ENCODE measurements at regions not wholly inside any gene's neighbourhood (a gene's known extent, or its start where the extent isn't known, plus 50 kb on each side); places are given as distances from the start of the nearest gene placed in this dataset.

DNA sequence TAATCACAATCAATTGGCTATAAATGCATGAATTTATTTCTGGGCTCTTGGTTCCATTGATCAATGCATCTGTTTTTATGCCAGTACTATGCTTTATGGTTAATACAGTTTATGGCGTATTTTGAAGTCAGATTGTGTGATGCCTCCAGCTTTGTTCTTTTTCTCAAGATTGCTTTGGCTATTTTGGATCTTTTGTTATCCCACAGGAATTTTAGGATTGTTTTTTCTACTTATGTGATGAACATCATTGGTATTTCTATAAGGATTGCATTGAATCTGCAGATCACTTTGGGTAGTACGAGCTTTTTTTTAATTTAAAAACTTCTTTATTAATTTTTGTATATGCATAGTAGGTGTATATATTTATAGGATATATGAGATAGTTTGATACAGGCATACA, 338.7 kb upstream of the IGFBP7 start:
- Histone ChIP-seq H3K36me3 (ENCODE audit: control insufficient read depth in 3 of 3, insufficient read depth in 3 of 3, low read length in 3 of 3) (no peaks in the 10 kb centered on the region), H3K27me3 (ENCODE audit: control insufficient read depth in 3 of 3, insufficient read depth in 3 of 3, low read length in 3 of 3) (no peaks in the 10 kb centered on the region), H3K9ac (ENCODE audit: low read depth in 1 of 3, low read length in 3 of 3) (no peak overlapping the region), H3K27ac (ENCODE audit: low read depth, low read length) (no peak overlapping the region), H3K4me1 (ENCODE audit: control insufficient read depth in 3 of 3, insufficient read depth in 3 of 3, low read length in 3 of 3) (peaks cover 0 to 4% (median 2%) of the 10 kb centered on the region in 3 donors), H3K4me3 (ENCODE audit: low read length in 3 of 3) (no peak overlapping the region), H3K9me3 (ENCODE audit: control insufficient read depth in 3 of 3, low read length in 3 of 3) (peaks cover 0 to 2% (median 0%) of the 10 kb centered on the region in 3 donors)

DNA sequence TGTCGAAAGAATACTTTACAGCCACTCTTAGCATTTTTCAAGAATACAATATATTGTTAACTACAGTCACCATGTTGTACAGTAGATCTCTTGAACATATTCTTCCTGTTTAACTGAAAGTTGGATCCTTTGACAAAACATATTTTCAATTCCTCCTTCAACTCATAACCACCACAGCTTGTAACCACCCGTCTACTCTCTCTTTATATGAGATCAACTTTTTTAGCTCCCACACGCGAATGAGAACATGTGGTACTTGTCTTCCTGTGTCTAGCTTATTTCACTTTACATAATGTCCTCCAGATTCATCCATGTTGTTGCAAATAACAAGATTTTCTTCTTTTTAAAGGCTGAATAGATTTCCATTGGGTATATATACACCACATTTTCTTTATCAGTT, 338.3 kb upstream of the IGFBP7 start:
- peaks cover 0 to 4% (median 4%) of the 10 kb centered on the region in 3 donors for H3K4me1 ChIP-seq (ENCODE audit: control insufficient read depth in 3 of 3, insufficient read depth in 3 of 3, low read length in 3 of 3)
- H3K9me3 ChIP-seq (ENCODE audit: control insufficient read depth in 3 of 3, low read length in 3 of 3): no peaks in the 10 kb centered on the region
- H3K27me3 ChIP-seq (ENCODE audit: control insufficient read depth in 3 of 3, insufficient read depth in 3 of 3, low read length in 3 of 3): no peaks in the 10 kb centered on the region
- H3K9ac ChIP-seq (ENCODE audit: low read depth in 1 of 3, low read length in 3 of 3): no peak overlapping the region
- H3K4me3 ChIP-seq (ENCODE audit: low read length in 3 of 3): no peak overlapping the region
- H3K27ac ChIP-seq (ENCODE audit: low read depth, low read length): no peak overlapping the region
- no peaks in the 10 kb centered on the region for H3K36me3 ChIP-seq (ENCODE audit: control insufficient read depth in 3 of 3, insufficient read depth in 3 of 3, low read length in 3 of 3)

DNA sequence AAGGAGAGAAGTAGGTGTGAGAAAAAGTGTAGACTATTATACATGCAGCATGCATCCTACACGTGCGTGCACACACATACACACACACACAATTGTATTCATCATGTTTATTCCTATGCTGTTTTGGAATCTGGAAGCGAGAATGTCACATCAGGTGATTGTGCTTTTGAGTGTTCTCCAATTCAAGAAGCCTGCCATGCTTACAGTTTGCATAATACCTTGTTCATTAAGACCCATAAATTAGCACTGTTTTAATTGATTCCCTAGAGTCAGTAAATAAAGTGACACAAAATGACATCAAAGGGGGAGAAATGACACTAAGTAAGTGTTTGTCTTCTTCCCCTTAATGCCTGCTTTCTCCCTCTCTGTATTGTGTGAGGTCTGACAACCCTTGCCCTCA, 336.1 kb upstream of the IGFBP7 start:
- no peak overlapping the region for H3K4me3 ChIP-seq (ENCODE audit: low read length in 3 of 3)
- H3K27me3 ChIP-seq (ENCODE audit: control insufficient read depth in 3 of 3, insufficient read depth in 3 of 3, low read length in 3 of 3): peaks cover 0 to 3% (median 0%) of the 10 kb centered on the region in 3 donors
- no peaks in the 10 kb centered on the region for H3K9me3 ChIP-seq (ENCODE audit: control insufficient read depth in 3 of 3, low read length in 3 of 3)
- H3K36me3 ChIP-seq (ENCODE audit: control insufficient read depth in 3 of 3, insufficient read depth in 3 of 3, low read length in 3 of 3): no peaks in the 10 kb centered on the region
- no peak overlapping the region for H3K9ac ChIP-seq (ENCODE audit: low read depth in 1 of 3, low read length in 3 of 3)
- peaks cover 0 to 4% (median 4%) of the 10 kb centered on the region in 3 donors for H3K4me1 ChIP-seq (ENCODE audit: control insufficient read depth in 3 of 3, insufficient read depth in 3 of 3, low read length in 3 of 3)
- H3K27ac ChIP-seq (ENCODE audit: low read depth, low read length): no peak overlapping the region

DNA sequence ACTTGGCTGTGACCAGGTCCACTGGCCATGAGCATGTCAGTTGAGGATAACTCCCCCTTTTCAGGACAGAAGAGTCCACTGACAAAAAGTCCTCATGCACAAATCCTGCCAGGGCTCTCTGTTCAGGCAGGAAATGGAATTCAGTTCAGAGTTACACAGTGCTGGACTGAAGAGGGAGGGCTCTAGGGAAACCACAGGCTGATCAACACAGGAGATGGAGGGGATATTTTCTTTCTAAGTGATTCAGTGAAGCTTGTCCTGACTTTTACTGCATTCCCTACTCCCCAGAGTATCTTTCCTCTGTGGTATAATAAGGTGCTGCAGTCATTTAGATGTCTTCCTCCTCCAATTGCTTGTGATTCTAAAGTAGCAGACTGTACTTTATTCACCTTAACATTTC, 335.5 kb upstream of the IGFBP7 start:
- H3K4me1 ChIP-seq (ENCODE audit: control insufficient read depth in 3 of 3, insufficient read depth in 3 of 3, low read length in 3 of 3): peaks cover 0 to 4% (median 4%) of the 10 kb centered on the region in 3 donors
- H3K4me3 ChIP-seq (ENCODE audit: low read length in 3 of 3): no peak overlapping the region
- H3K9ac ChIP-seq (ENCODE audit: low read depth in 1 of 3, low read length in 3 of 3): no peak overlapping the region
- H3K27me3 ChIP-seq (ENCODE audit: control insufficient read depth in 3 of 3, insufficient read depth in 3 of 3, low read length in 3 of 3): peaks cover 0 to 3% (median 3%) of the 10 kb centered on the region in 3 donors
- no peaks in the 10 kb centered on the region for H3K9me3 ChIP-seq (ENCODE audit: control insufficient read depth in 3 of 3, low read length in 3 of 3)
- no peaks in the 10 kb centered on the region for H3K36me3 ChIP-seq (ENCODE audit: control insufficient read depth in 3 of 3, insufficient read depth in 3 of 3, low read length in 3 of 3)
- H3K27ac ChIP-seq (ENCODE audit: low read depth, low read length): no peak overlapping the region

DNA sequence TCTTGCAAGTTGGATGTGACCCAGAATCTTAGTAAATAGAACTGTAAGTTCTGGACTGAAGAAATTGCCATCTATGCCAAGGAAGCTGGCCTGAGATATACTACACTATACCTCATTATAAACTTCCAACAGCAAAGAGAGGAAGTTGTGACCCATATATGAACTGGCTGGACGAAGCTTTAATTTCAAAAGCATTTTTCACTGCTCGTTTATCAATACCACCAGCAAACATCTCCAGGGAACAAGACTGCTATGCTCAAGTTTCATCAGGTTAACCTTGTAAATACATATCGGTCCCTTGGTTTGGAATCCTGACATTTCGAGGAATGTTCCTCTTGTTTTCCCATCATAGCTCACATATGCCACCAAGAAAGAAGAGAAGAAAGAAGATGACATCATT, 334.5 kb upstream of the IGFBP7 start:
- Histone ChIP-seq H3K4me1 (ENCODE audit: control insufficient read depth in 3 of 3, insufficient read depth in 3 of 3, low read length in 3 of 3) (peaks cover 0 to 4% (median 4%) of the 10 kb centered on the region in 3 donors), H3K4me3 (ENCODE audit: low read length in 3 of 3) (no peak overlapping the region), H3K9ac (ENCODE audit: low read depth in 1 of 3, low read length in 3 of 3) (no peak overlapping the region), H3K9me3 (ENCODE audit: control insufficient read depth in 3 of 3, low read length in 3 of 3) (no peaks in the 10 kb centered on the region), H3K27ac (ENCODE audit: low read depth, low read length) (no peak overlapping the region), H3K36me3 (ENCODE audit: control insufficient read depth in 3 of 3, insufficient read depth in 3 of 3, low read length in 3 of 3) (no peaks in the 10 kb centered on the region), H3K27me3 (ENCODE audit: control insufficient read depth in 3 of 3, insufficient read depth in 3 of 3, low read length in 3 of 3) (peaks cover 0 to 3% (median 3%) of the 10 kb centered on the region in 3 donors)

DNA sequence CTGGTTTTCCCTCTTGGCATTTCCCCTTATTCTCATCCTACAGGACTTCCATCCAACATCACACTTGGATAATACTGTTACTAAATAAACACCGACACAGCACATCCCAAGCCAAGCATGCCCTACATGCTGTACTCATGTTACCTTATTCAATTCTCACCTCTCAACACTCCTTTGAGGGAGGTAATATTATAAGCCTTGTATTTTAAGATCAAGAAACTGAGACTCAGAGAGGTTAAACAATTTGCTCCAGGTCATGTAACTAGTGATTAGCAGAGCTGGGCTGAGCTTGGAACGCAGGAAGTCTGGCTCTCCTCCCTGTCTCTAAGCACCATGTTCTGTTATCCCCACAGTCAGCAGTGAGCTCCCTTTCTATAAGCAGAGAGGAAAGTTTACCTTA, 333.6 kb upstream of the IGFBP7 start:
- H3K36me3 ChIP-seq (ENCODE audit: control insufficient read depth in 3 of 3, insufficient read depth in 3 of 3, low read length in 3 of 3): no peaks in the 10 kb centered on the region
- H3K9ac ChIP-seq (ENCODE audit: low read depth in 1 of 3, low read length in 3 of 3): no peak overlapping the region
- peaks cover 0 to 4% (median 4%) of the 10 kb centered on the region in 3 donors for H3K4me1 ChIP-seq (ENCODE audit: control insufficient read depth in 3 of 3, insufficient read depth in 3 of 3, low read length in 3 of 3)
- no peak overlapping the region for H3K4me3 ChIP-seq (ENCODE audit: low read length in 3 of 3)
- no peak overlapping the region for H3K27ac ChIP-seq (ENCODE audit: low read depth, low read length)
- peaks cover 0 to 3% (median 3%) of the 10 kb centered on the region in 3 donors for H3K27me3 ChIP-seq (ENCODE audit: control insufficient read depth in 3 of 3, insufficient read depth in 3 of 3, low read length in 3 of 3)
- H3K9me3 ChIP-seq (ENCODE audit: control insufficient read depth in 3 of 3, low read length in 3 of 3): no peaks in the 10 kb centered on the region

DNA sequence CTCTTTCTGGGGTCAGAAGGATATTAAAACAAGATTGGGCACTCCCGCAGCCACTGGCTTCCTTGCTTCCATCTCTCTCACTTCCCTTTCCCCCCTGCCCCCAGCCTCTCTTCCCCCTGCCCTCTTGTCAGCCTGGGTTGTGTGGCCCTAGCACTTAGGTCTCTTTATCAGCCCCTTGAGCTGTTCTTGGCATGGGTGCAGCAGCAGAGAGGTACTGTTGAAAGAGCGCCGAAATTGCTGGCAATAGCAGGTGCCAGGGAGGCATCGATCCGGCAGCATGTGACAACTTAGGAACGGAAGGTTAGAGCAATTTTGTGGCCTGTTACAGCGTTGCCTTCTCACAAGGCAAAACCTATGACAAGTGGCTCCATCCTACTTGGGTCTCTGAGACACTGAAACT, 333.1 kb upstream of the IGFBP7 start:
- Histone ChIP-seq H3K4me3 (ENCODE audit: low read length in 3 of 3) (no peak overlapping the region), H3K9ac (ENCODE audit: low read depth in 1 of 3, low read length in 3 of 3) (no peak overlapping the region), H3K9me3 (ENCODE audit: control insufficient read depth in 3 of 3, low read length in 3 of 3) (no peaks in the 10 kb centered on the region), H3K27me3 (ENCODE audit: control insufficient read depth in 3 of 3, insufficient read depth in 3 of 3, low read length in 3 of 3) (peaks cover 0 to 3% (median 3%) of the 10 kb centered on the region in 3 donors), H3K4me1 (ENCODE audit: control insufficient read depth in 3 of 3, insufficient read depth in 3 of 3, low read length in 3 of 3) (peaks cover 0 to 4% (median 4%) of the 10 kb centered on the region in 3 donors), H3K27ac (ENCODE audit: low read depth, low read length) (no peak overlapping the region), H3K36me3 (ENCODE audit: control insufficient read depth in 3 of 3, insufficient read depth in 3 of 3, low read length in 3 of 3) (no peaks in the 10 kb centered on the region)

DNA sequence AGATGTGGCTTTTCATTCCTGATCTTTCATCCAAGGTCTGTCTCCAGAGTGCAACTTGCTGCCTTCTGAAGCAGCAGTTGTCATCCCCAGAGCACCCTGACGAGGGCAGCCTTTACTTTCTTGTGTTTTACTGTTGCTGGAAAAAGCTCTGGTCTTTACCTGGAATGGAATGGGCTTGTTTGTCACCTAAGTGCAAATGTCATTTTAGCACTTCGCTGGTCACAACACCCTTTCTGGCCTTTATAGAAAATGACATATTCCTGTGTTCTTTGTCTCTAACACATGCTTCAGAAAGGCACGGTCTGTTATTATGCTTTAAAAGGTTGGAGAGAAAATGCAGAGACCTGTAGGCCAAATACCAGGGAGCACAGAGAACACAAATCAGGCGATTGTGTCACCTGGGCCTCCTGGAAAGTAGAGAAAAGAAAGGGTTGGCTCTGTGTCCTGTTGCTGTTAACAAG, 332.7 kb upstream of the IGFBP7 start:
- Histone ChIP-seq H3K27ac (ENCODE audit: low read depth, low read length) (no peak overlapping the region), H3K9me3 (ENCODE audit: control insufficient read depth in 3 of 3, low read length in 3 of 3) (no peaks in the 10 kb centered on the region), H3K4me3 (ENCODE audit: low read length in 3 of 3) (no peak overlapping the region), H3K4me1 (ENCODE audit: control insufficient read depth in 3 of 3, insufficient read depth in 3 of 3, low read length in 3 of 3) (peaks cover 0 to 4% (median 4%) of the 10 kb centered on the region in 3 donors), H3K36me3 (ENCODE audit: control insufficient read depth in 3 of 3, insufficient read depth in 3 of 3, low read length in 3 of 3) (no peaks in the 10 kb centered on the region), H3K9ac (ENCODE audit: low read depth in 1 of 3, low read length in 3 of 3) (no peak overlapping the region), H3K27me3 (ENCODE audit: control insufficient read depth in 3 of 3, insufficient read depth in 3 of 3, low read length in 3 of 3) (peaks cover 0 to 3% (median 3%) of the 10 kb centered on the region in 3 donors)

DNA sequence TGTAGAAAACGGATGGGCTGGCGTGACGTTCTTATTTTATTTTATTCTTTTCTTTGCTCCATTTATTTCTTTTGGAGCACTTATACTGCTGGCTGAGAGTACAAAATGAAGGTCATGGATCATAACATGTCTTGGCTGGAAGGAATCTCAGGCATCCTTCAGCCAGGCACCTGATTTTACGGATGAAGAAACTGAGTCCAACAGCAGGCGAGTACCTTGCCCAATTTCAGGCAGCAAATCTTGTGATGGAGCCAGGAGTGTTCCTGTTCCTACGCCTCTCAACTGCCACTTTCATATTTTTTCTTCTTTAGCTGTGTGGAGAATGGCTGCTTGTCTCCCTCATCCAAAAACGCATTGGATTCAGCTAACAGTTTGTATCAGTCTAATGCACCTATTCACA, 332.1 kb upstream of the IGFBP7 start:
- H3K36me3 ChIP-seq (ENCODE audit: control insufficient read depth in 3 of 3, insufficient read depth in 3 of 3, low read length in 3 of 3): no peaks in the 10 kb centered on the region
- H3K9me3 ChIP-seq (ENCODE audit: control insufficient read depth in 3 of 3, low read length in 3 of 3): no peaks in the 10 kb centered on the region
- H3K4me3 ChIP-seq (ENCODE audit: low read length in 3 of 3): no peak overlapping the region
- H3K27me3 ChIP-seq (ENCODE audit: control insufficient read depth in 3 of 3, insufficient read depth in 3 of 3, low read length in 3 of 3): peaks cover 0 to 3% (median 3%) of the 10 kb centered on the region in 3 donors
- no peak overlapping the region for H3K27ac ChIP-seq (ENCODE audit: low read depth, low read length)
- H3K4me1 ChIP-seq (ENCODE audit: control insufficient read depth in 3 of 3, insufficient read depth in 3 of 3, low read length in 3 of 3): peaks cover 0 to 4% (median 4%) of the 10 kb centered on the region in 3 donors
- H3K9ac ChIP-seq (ENCODE audit: low read depth in 1 of 3, low read length in 3 of 3): no peak overlapping the region

DNA sequence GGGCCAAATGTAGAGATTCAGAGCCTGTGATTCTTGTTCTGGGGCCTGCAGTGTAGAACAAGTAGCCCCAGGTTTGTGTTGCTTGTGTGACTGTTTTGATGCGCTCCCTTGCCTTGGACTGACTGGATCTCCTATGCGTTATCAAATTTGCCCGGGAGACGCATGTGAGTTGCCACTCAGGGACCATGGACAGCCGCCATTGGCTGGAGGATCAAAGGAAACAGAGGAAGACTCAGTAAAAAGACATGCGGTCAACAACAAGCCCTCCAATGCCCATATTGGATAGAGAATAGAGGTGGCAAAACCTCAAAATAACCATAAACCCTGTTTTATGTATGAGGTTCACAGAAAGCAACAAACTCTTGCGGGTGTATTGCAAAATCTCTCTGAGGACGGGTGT, 327.5 kb upstream of the IGFBP7 start:
- Histone ChIP-seq H3K4me1 (ENCODE audit: control insufficient read depth in 3 of 3, insufficient read depth in 3 of 3, low read length in 3 of 3) (no peaks in the 10 kb centered on the region), H3K27ac (ENCODE audit: low read depth, low read length) (no peak overlapping the region), H3K27me3 (ENCODE audit: control insufficient read depth in 3 of 3, insufficient read depth in 3 of 3, low read length in 3 of 3) (peaks cover 0 to 3% (median 0%) of the 10 kb centered on the region in 3 donors), H3K9me3 (ENCODE audit: control insufficient read depth in 3 of 3, low read length in 3 of 3) (no peaks in the 10 kb centered on the region), H3K36me3 (ENCODE audit: control insufficient read depth in 3 of 3, insufficient read depth in 3 of 3, low read length in 3 of 3) (no peaks in the 10 kb centered on the region), H3K9ac (ENCODE audit: low read depth in 1 of 3, low read length in 3 of 3) (no peak overlapping the region), H3K4me3 (ENCODE audit: low read length in 3 of 3) (no peak overlapping the region)

Data from skeletal muscle tissue (tissue), 3 donors.